SK-N-SH (cell line): ENCODE measurements at regions not wholly inside any gene's neighbourhood (a gene's known extent, or its start where the extent isn't known, plus 50 kb on each side); places are given as distances from the start of the nearest gene placed in this dataset.

Experiments used
- CTCF ChIA-PET: fragments of 300-600, 350-600 bp; formaldehyde crosslinking; extraction: SDS; loops from one replicate; lab custom pipeline; 2021; lab: Yijun Ruan, JAX
- POLR2A ChIA-PET: fragments of 350-600 bp; sonication (Branson Sonifier 250); formaldehyde crosslinking; extraction: SDS; loops from one replicate; lab custom pipeline; 2020; ENCODE audit warnings: antibody characterized with exemption, inconsistent platforms; lab: Yijun Ruan, JAX
- DNase-seq: peaks from one replicate; pipeline ENCODE4 v3.0.0; 2012
- H2AFZ ChIP-seq: fragments of 200-600 bp; sonication (generic); 2 replicates; pipeline ENCODE4 v1.8.1; 2016; ENCODE audit warnings: antibody characterized with exemption, mild to moderate bottlenecking, low read depth
- H3F3A ChIP-seq: fragments of 200-600 bp; sonication (generic); replicated peaks from 2 replicates; pipeline ENCODE3; 2016; ENCODE audit warnings: antibody characterized with exemption, mild to moderate bottlenecking; ENCODE audit not compliant: insufficient read depth
- H3K27ac ChIP-seq, 2 experiments: fragments of 200-500 bp in 1 of 2; fragments of 200-600 bp in 1 of 2; sonication (Bioruptor generic) in 1 of 2; sonication (generic), shearing (Covaris generic) in 1 of 2; 2 replicates each; pipeline versions ENCODE4 v1.5.1 to v1.6.1; 2014 to 2016; ENCODE audit warnings: low read depth in 2 of 2, inconsistent platforms in 1 of 2, low read length in 1 of 2, mild to moderate bottlenecking in 1 of 2, mixed read lengths in 1 of 2
- H3K27me3 ChIP-seq: fragments of 200-600 bp; sonication (generic), shearing (Covaris generic); 2 replicates; pipeline ENCODE4 v1.6.1; 2016; ENCODE audit warnings: mixed run types; ENCODE audit not compliant: insufficient read depth
- H3K36me3 ChIP-seq, 2 experiments: fragments of 200-500 bp in 1 of 2; fragments of 200-600 bp in 1 of 2; sonication (Bioruptor generic) in 1 of 2; sonication (generic) in 1 of 2; replicated peaks in 1 of 2; 2 replicates each; pipeline versions ENCODE3 to v1.5.1; 2014 to 2016; ENCODE audit warnings: low read length in 1 of 2, mild to moderate bottlenecking in 1 of 2; ENCODE audit not compliant: insufficient read depth in 2 of 2, control insufficient read depth in 1 of 2
- H3K4me1 ChIP-seq, 2 experiments: fragments of 200-500 bp in 1 of 2; fragments of 200-600 bp in 1 of 2; sonication (Bioruptor generic) in 1 of 2; sonication (generic), shearing (Covaris generic) in 1 of 2; 2 replicates each; pipeline versions ENCODE4 v1.5.1 to v1.6.1; 2014 to 2016; ENCODE audit warnings: low read depth in 1 of 2, low read length in 1 of 2, mixed run types in 1 of 2; ENCODE audit not compliant: insufficient read depth in 2 of 2, control insufficient read depth in 1 of 2
- H3K4me2 ChIP-seq: fragments of 200-600 bp; sonication (generic), shearing (Covaris generic); 2 replicates; pipeline ENCODE4 v1.6.1; 2017; ENCODE audit warnings: mixed run types
- H3K4me3 ChIP-seq, 2 experiments: fragments of 200-500 bp in 1 of 2; fragments of 200-600 bp in 1 of 2; sonication (Bioruptor generic) in 1 of 2; sonication (generic), shearing (Covaris generic) in 1 of 2; 2 replicates each; pipeline versions ENCODE4 v1.5.1 to v1.8.1; 2014 to 2016; ENCODE audit warnings: low read depth in 2 of 2, inconsistent platforms in 1 of 2, low read length in 1 of 2, mild to moderate bottlenecking in 1 of 2, mixed read lengths in 1 of 2, moderate library complexity in 1 of 2
- H3K79me2 ChIP-seq: fragments of 200-600 bp; sonication (generic); 2 replicates; pipeline ENCODE4 v1.8.1; 2017; ENCODE audit warnings: mild to moderate bottlenecking; ENCODE audit not compliant: insufficient read depth
- H3K9ac ChIP-seq: fragments of 200-600 bp; sonication (generic); 2 replicates; pipeline ENCODE4 v1.6.1; 2017; ENCODE audit warnings: mixed run types
- H3K9me2 ChIP-seq: fragments of 200-600 bp; sonication (generic); 2 replicates; pipeline ENCODE4 v1.6.1; 2017; ENCODE audit warnings: mixed run types
- H3K9me3 ChIP-seq: fragments of 200-600 bp; sonication (generic); 2 replicates; pipeline ENCODE4 v1.6.1; 2017; ENCODE audit warnings: mixed run types, mild to moderate bottlenecking, moderate library complexity
- H4K20me1 ChIP-seq: fragments of 200-600 bp; sonication (generic); 2 replicates; pipeline ENCODE4 v1.6.1; 2017; ENCODE audit warnings: mild to moderate bottlenecking, mixed run types; ENCODE audit not compliant: insufficient read depth
- CHD2 ChIP-seq: fragments of 150-350 bp; IDR thresholded peaks from 2 replicates; pipeline ENCODE4 v1.6.1; 2018; ENCODE audit warnings: low read length; ENCODE audit not compliant: partially characterized antibody
- ELF1 ChIP-seq: IDR thresholded peaks from 2 replicates; pipeline ENCODE4 v1.4.0; 2012
- EP300 ChIP-seq, 2 experiments: IDR thresholded peaks; 2 replicates each; pipeline versions ENCODE4 v1.4.0 to v1.6.1; 2012; ENCODE audit warnings: borderline replicate concordance in 1 of 2, low read depth in 1 of 2, low read length in 1 of 2
- GABPA ChIP-seq: IDR thresholded peaks from 2 replicates; pipeline ENCODE4 v1.4.0; 2012; ENCODE audit warnings: low read depth, mild to moderate bottlenecking
- MXI1 ChIP-seq: IDR thresholded peaks from 2 replicates; pipeline ENCODE4 v1.6.1; 2012; ENCODE audit warnings: mild to moderate bottlenecking, low read depth, low read length, improper control_type of control experiment
- PBX3 ChIP-seq: IDR thresholded peaks from 2 replicates; pipeline ENCODE4; 2012
- RCOR1 ChIP-seq: fragments of 150-350 bp; IDR thresholded peaks from 2 replicates; pipeline ENCODE4 v1.6.1; 2017; ENCODE audit warnings: antibody characterized with exemption, low read length
- REST ChIP-seq: IDR thresholded peaks from 2 replicates; pipeline ENCODE4 v1.6.1; 2012; ENCODE audit warnings: mild to moderate bottlenecking, low read depth, low read length, moderate library complexity
- RXRA ChIP-seq: IDR thresholded peaks from 2 replicates; pipeline ENCODE4 v1.4.0; 2012; ENCODE audit warnings: low read depth, mild to moderate bottlenecking, borderline replicate concordance
- TEAD4 ChIP-seq: IDR thresholded peaks from 2 replicates; pipeline ENCODE4 v1.4.0; 2012; ENCODE audit warnings: mild to moderate bottlenecking, borderline replicate concordance; ENCODE audit not compliant: insufficient read depth
- USF2 ChIP-seq: fragments of 150-350 bp; IDR thresholded peaks from 2 replicates; pipeline ENCODE4 v1.6.1; 2017; ENCODE audit warnings: antibody characterized with exemption, low read length, low read depth, borderline replicate concordance
- YY1 ChIP-seq: IDR thresholded peaks from 2 replicates; pipeline ENCODE4 v1.4.0; 2012; ENCODE audit warnings: low read depth, mild to moderate bottlenecking
- ZBTB33 ChIP-seq: IDR thresholded peaks from 2 replicates; pipeline ENCODE4 v1.4.0; 2012; ENCODE audit warnings: low read depth, borderline replicate concordance
- WGBS: methylation state at CpG from one replicate; pipeline ENCODE4 v1.1.6; 2017; ENCODE audit warnings: low lambda C conversion rate; 5-methylcytosine and 5-hydroxymethylcytosine counted together

- TF ChIP-seq USF2, result no peak
- TF ChIP-seq PBX3, result peak; percentile 71
- TF ChIP-seq ZBTB33, result no peak
- no peak for TF ChIP-seq MXI1
- no peak for TF ChIP-seq GABPA
- TF ChIP-seq RCOR1, result peak; percentile 81
- peak; percentile 57 to 95 for TF ChIP-seq EP300 (IDR thresholded peaks at IDR 0.05; ENCODE audit: borderline replicate concordance in 1 of 2, low read depth in 1 of 2, low read length in 1 of 2)
- no peak for TF ChIP-seq REST
- no peak for TF ChIP-seq ELF1
- TF ChIP-seq CHD2, result peak; percentile 26
- TF ChIP-seq TEAD4, result peak; percentile 87; the same call in 1 of the 2 replicates
- TF ChIP-seq YY1, result no peak
Observed at GRCh38 chr13:34258646-34259386, 440.9 kb downstream of the RFC3 start (continued).

GRCh38 chr13:34263681-34264080 lies 445.7 kb downstream of the RFC3 start:
- H3K27me3 ChIP-seq, result no peaks in the 10 kb centered on the region
- 94% methylated on average over 4 of the region's 4 CpGs for WGBS
- H3K36me3 ChIP-seq, result no peaks in the 10 kb centered on the region
- no peak overlapping the region for H3K27ac ChIP-seq
- POLR2A ChIA-PET, result no interaction called here
- CTCF ChIA-PET, result no interaction called here
- no peak for DNase-seq
- H3K9me3 ChIP-seq, result peaks cover 5% of the 10 kb centered on the region; the same call in 1 of the 2 replicates
- H3K4me2 ChIP-seq, result no peak overlapping the region
- H3F3A ChIP-seq, result peaks cover 20% of the 10 kb centered on the region
- no peaks in the 10 kb centered on the region for H3K9me2 ChIP-seq
- no peak overlapping the region for H3K9ac ChIP-seq
- H3K79me2 ChIP-seq, result no peaks in the 10 kb centered on the region
- H3K4me1 ChIP-seq, result peaks cover 4 to 12% of the 10 kb centered on the region in 2 experiments; a peak in 2 of 4 replicates
- H2AFZ ChIP-seq, result no peak overlapping the region
- TF ChIP-seq RXRA, result no peak
- no peak for TF ChIP-seq REST
- H3K4me3 ChIP-seq, result no peak overlapping the region
- H4K20me1 ChIP-seq, result no peaks in the 10 kb centered on the region
